ENCODE measurements at regions not wholly inside any gene's neighbourhood (a gene's known extent, or its start where the extent isn't known, plus 50 kb on each side); places are given as distances from the start of the nearest gene placed in this dataset.

DNA sequence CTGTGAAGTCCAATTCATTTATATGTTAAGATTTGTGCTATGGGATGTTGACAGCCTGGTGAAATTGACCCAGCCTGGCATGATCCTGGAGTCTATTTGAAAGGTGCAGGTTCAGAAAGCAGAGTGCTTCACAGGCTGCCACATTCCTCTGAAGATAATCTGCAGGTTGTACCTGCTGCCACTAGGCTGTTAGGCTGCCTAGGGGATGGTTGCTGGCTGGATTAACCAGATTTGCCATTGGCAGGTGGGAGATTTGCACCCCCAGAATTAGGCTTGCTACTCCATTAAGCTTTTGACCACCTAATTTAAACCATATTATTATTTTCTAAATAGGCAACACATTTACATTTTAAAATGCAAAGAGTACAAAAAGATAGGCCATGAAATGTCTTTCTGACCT is 85.8 kb upstream of the RASGRP1 start (continued):
- TF ChIP-seq, protein P1, sequence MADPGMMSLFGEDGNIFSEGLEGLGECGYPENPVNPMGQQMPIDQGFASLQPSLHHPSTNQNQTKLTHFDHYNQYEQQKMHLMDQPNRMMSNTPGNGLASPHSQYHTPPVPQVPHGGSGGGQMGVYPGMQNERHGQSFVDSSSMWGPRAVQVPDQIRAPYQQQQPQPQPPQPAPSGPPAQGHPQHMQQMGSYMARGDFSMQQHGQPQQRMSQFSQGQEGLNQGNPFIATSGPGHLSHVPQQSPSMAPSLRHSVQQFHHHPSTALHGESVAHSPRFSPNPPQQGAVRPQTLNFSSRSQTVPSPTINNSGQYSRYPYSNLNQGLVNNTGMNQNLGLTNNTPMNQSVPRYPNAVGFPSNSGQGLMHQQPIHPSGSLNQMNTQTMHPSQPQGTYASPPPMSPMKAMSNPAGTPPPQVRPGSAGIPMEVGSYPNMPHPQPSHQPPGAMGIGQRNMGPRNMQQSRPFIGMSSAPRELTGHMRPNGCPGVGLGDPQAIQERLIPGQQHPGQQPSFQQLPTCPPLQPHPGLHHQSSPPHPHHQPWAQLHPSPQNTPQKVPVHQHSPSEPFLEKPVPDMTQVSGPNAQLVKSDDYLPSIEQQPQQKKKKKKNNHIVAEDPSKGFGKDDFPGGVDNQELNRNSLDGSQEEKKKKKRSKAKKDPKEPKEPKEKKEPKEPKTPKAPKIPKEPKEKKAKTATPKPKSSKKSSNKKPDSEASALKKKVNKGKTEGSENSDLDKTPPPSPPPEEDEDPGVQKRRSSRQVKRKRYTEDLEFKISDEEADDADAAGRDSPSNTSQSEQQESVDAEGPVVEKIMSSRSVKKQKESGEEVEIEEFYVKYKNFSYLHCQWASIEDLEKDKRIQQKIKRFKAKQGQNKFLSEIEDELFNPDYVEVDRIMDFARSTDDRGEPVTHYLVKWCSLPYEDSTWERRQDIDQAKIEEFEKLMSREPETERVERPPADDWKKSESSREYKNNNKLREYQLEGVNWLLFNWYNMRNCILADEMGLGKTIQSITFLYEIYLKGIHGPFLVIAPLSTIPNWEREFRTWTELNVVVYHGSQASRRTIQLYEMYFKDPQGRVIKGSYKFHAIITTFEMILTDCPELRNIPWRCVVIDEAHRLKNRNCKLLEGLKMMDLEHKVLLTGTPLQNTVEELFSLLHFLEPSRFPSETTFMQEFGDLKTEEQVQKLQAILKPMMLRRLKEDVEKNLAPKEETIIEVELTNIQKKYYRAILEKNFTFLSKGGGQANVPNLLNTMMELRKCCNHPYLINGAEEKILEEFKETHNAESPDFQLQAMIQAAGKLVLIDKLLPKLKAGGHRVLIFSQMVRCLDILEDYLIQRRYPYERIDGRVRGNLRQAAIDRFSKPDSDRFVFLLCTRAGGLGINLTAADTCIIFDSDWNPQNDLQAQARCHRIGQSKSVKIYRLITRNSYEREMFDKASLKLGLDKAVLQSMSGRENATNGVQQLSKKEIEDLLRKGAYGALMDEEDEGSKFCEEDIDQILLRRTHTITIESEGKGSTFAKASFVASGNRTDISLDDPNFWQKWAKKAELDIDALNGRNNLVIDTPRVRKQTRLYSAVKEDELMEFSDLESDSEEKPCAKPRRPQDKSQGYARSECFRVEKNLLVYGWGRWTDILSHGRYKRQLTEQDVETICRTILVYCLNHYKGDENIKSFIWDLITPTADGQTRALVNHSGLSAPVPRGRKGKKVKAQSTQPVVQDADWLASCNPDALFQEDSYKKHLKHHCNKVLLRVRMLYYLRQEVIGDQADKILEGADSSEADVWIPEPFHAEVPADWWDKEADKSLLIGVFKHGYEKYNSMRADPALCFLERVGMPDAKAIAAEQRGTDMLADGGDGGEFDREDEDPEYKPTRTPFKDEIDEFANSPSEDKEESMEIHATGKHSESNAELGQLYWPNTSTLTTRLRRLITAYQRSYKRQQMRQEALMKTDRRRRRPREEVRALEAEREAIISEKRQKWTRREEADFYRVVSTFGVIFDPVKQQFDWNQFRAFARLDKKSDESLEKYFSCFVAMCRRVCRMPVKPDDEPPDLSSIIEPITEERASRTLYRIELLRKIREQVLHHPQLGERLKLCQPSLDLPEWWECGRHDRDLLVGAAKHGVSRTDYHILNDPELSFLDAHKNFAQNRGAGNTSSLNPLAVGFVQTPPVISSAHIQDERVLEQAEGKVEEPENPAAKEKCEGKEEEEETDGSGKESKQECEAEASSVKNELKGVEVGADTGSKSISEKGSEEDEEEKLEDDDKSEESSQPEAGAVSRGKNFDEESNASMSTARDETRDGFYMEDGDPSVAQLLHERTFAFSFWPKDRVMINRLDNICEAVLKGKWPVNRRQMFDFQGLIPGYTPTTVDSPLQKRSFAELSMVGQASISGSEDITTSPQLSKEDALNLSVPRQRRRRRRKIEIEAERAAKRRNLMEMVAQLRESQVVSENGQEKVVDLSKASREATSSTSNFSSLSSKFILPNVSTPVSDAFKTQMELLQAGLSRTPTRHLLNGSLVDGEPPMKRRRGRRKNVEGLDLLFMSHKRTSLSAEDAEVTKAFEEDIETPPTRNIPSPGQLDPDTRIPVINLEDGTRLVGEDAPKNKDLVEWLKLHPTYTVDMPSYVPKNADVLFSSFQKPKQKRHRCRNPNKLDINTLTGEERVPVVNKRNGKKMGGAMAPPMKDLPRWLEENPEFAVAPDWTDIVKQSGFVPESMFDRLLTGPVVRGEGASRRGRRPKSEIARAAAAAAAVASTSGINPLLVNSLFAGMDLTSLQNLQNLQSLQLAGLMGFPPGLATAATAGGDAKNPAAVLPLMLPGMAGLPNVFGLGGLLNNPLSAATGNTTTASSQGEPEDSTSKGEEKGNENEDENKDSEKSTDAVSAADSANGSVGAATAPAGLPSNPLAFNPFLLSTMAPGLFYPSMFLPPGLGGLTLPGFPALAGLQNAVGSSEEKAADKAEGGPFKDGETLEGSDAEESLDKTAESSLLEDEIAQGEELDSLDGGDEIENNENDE (IDR thresholded peaks at IDR 0.05; ENCODE audit: insufficient replicate concordance, low read length) = no peak
